ENCODE measurements at regions not wholly inside any gene's neighbourhood (a gene's known extent, or its start where the extent isn't known, plus 50 kb on each side); places are given as distances from the start of the nearest gene placed in this dataset.

DNA sequence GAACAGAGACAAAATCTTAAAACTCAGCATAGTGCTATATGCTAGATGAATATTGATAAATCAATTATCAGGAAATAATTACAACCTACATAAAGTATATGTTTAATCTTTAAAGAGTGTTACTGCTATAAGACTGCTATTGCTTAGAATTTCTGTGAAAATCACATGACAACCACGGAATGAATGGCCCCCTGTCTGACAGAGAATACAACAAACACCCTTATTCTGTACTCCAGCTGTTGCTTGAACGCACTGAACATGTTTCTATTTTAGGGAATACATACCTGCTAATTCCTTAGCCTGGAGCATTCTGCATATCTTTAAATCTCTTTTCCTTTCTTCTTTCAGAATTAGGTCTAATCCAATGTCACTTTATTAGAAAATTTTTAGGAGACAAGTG lies 452.4 kb upstream of the PHF14 start:
- TF ChIP-seq, protein P1, sequence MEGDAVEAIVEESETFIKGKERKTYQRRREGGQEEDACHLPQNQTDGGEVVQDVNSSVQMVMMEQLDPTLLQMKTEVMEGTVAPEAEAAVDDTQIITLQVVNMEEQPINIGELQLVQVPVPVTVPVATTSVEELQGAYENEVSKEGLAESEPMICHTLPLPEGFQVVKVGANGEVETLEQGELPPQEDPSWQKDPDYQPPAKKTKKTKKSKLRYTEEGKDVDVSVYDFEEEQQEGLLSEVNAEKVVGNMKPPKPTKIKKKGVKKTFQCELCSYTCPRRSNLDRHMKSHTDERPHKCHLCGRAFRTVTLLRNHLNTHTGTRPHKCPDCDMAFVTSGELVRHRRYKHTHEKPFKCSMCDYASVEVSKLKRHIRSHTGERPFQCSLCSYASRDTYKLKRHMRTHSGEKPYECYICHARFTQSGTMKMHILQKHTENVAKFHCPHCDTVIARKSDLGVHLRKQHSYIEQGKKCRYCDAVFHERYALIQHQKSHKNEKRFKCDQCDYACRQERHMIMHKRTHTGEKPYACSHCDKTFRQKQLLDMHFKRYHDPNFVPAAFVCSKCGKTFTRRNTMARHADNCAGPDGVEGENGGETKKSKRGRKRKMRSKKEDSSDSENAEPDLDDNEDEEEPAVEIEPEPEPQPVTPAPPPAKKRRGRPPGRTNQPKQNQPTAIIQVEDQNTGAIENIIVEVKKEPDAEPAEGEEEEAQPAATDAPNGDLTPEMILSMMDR (conservative IDR thresholded peaks at IDR 0.05; ENCODE audit: low read depth, low read length): no peak
- TF ChIP-seq EZH2 (IDR thresholded peaks at IDR 0.05; ENCODE audit: borderline replicate concordance, low read depth, low read length, poor library complexity, severe bottlenecking): no peak
